H1 (cell line): ENCODE measurements at regions not wholly inside any gene's neighbourhood (a gene's known extent, or its start where the extent isn't known, plus 50 kb on each side); places are given as distances from the start of the nearest gene placed in this dataset.

Experiments used
- CTCF ChIA-PET: fragments of 300-600 bp; sonication (Branson Sonifier 250); formaldehyde crosslinking; loops from one replicate; lab custom pipeline; 2021; ENCODE audit not compliant: partially characterized antibody; lab: Charles Lee
- POLR2A ChIA-PET: fragments of 300-600 bp; sonication (Branson Sonifier 250); formaldehyde crosslinking; loops from one replicate; lab custom pipeline; 2021; ENCODE audit warnings: inconsistent platforms; ENCODE audit not compliant: partially characterized antibody; lab: Charles Lee
- DNase-seq, 2 experiments: peaks; one replicate each; pipeline versions ENCODE4 v3.0.0 to v3.0.0-alpha.2; 2010 to 2022; ENCODE audit warnings: low spot score in 2 of 2, low read depth in 1 of 2, mixed read lengths in 1 of 2
- FAIRE-seq: peaks from 2 replicates; lab custom pipeline; 2011; peaks lifted over from hg19 to GRCh38; lab: Jason Lieb, UNC
- H2AFZ ChIP-seq: 2 replicates; pipeline ENCODE4 v1.8.1; 2012; ENCODE audit warnings: low read length, inconsistent platforms
- H2AK5ac ChIP-seq: 2 replicates; pipeline ENCODE4 v1.6.1; 2013; ENCODE audit warnings: low read depth, low read length
- H2BK120ac ChIP-seq: replicated peaks from 2 replicates; pipeline ENCODE3; 2013; ENCODE audit warnings: low read depth, low read length, inconsistent platforms
- H2BK12ac ChIP-seq: 2 replicates; pipeline ENCODE4 v1.6.1; 2013; ENCODE audit warnings: low read depth, low read length
- H2BK15ac ChIP-seq: 2 replicates; pipeline ENCODE4 v1.6.1; 2013; ENCODE audit warnings: low read length
- H2BK20ac ChIP-seq: 2 replicates; pipeline ENCODE4 v1.6.1; 2013; ENCODE audit warnings: low read length
- H2BK5ac ChIP-seq: 2 replicates; pipeline ENCODE4 v1.6.1; 2013; ENCODE audit warnings: low read depth, low read length
- H3K14ac ChIP-seq: 2 replicates; pipeline ENCODE4 v1.6.1; 2013; ENCODE audit warnings: inconsistent platforms; ENCODE audit not compliant: insufficient read length
- H3K18ac ChIP-seq: 2 replicates; pipeline ENCODE4 v1.6.1; 2013; ENCODE audit warnings: low read length; ENCODE audit errors: extremely low read depth
- H3K23ac ChIP-seq: 2 replicates; pipeline ENCODE4 v1.6.1; 2013; ENCODE audit warnings: inconsistent platforms; ENCODE audit not compliant: insufficient read length
- H3K23me2 ChIP-seq: 2 replicates; pipeline ENCODE4 v1.6.1; 2013; ENCODE audit warnings: low read depth, low read length
- H3K27ac ChIP-seq: 2 replicates; pipeline ENCODE4 v1.6.1; 2011; ENCODE audit warnings: low read depth, low read length, inconsistent platforms
- H3K27me3 ChIP-seq, 4 experiments: replicated peaks in 1 of 4; 1 replicate in 1 of 4; 2 replicates in 3 of 4; pipeline versions ENCODE4 v1.6.1 to v1.8.1; 2011 to 2013; ENCODE audit warnings: low read length in 3 of 4, mild to moderate bottlenecking in 3 of 4, inconsistent platforms in 2 of 4, mixed read lengths in 2 of 4, moderate library complexity in 1 of 4; ENCODE audit not compliant: control insufficient read depth in 3 of 4, insufficient read depth in 3 of 4; ENCODE audit errors: extremely low read depth in 1 of 4
- H3K36me3 ChIP-seq, 4 experiments: 2 replicates each; pipeline versions ENCODE4 v1.6.1 to v1.8.1; 2011 to 2013; ENCODE audit warnings: mild to moderate bottlenecking in 4 of 4, low read length in 3 of 4, moderate library complexity in 2 of 4, control low read depth in 1 of 4, inconsistent platforms in 1 of 4; ENCODE audit not compliant: insufficient read depth in 4 of 4, control insufficient read depth in 2 of 4
- H3K4ac ChIP-seq: replicated peaks from 2 replicates; pipeline ENCODE3; 2013; ENCODE audit warnings: low read length, low read depth, mixed read lengths, inconsistent platforms; ENCODE audit not compliant: insufficient read length
- H3K4me1 ChIP-seq, 4 experiments: replicated peaks in 1 of 4; 1 replicate in 1 of 4; 2 replicates in 3 of 4; pipeline versions ENCODE4 v1.6.1 to v1.8.1; 2011 to 2013; ENCODE audit warnings: low read length in 3 of 4, inconsistent platforms in 2 of 4, mixed read lengths in 1 of 4; ENCODE audit not compliant: insufficient read depth in 4 of 4, control insufficient read depth in 3 of 4
- H3K4me2 ChIP-seq, 2 experiments: 2 replicates each; pipeline versions ENCODE4 v1.6.1 to v1.8.1; 2011 to 2013; ENCODE audit warnings: low read depth in 2 of 2, low read length in 2 of 2, control low read depth in 1 of 2, inconsistent platforms in 1 of 2, mild to moderate bottlenecking in 1 of 2; ENCODE audit not compliant: insufficient read depth in 1 of 2
- H3K4me3 ChIP-seq, 4 experiments: fragments of 200-600, 300-600 bp in 1 of 4; sonication (generic), shearing (Covaris generic), sonication (Bioruptor Twin) in 1 of 4; 2 replicates each; pipeline versions ENCODE4 v1.5.1 to v1.8.1; 2011 to 2016; ENCODE audit warnings: low read length in 4 of 4, low read depth in 3 of 4, control low read depth in 2 of 4, inconsistent platforms in 2 of 4, mild to moderate bottlenecking in 2 of 4, mixed read lengths in 1 of 4, moderate library complexity in 1 of 4; ENCODE audit not compliant: insufficient read depth in 2 of 4; ENCODE audit errors: extremely low read depth in 1 of 4
- H3K56ac ChIP-seq: replicated peaks from 2 replicates; pipeline ENCODE3; 2013; ENCODE audit warnings: low read depth, mild to moderate bottlenecking, mixed read lengths, low read length, inconsistent platforms; ENCODE audit not compliant: insufficient read length
- H3K79me1 ChIP-seq: 2 replicates; pipeline ENCODE4 v1.6.1; 2013; ENCODE audit warnings: low read depth, low read length, control low read depth
- H3K79me2 ChIP-seq, 2 experiments: 2 replicates each; pipeline versions ENCODE4 v1.6.1 to v1.8.1; 2012 to 2013; ENCODE audit warnings: low read length in 2 of 2, mild to moderate bottlenecking in 2 of 2, inconsistent platforms in 1 of 2; ENCODE audit not compliant: insufficient read depth in 2 of 2, control insufficient read depth in 1 of 2
- H3K9ac ChIP-seq, 4 experiments: replicated peaks in 1 of 4; 1 replicate in 1 of 4; 2 replicates in 3 of 4; pipeline versions ENCODE4 v1.6.1 to v1.8.1; 2011 to 2013; ENCODE audit warnings: low read depth in 3 of 4, low read length in 3 of 4, control low read depth in 2 of 4, mild to moderate bottlenecking in 2 of 4, moderate library complexity in 2 of 4, inconsistent platforms in 1 of 4; ENCODE audit errors: extremely low read depth in 1 of 4
- H3K9me3 ChIP-seq, 2 experiments: 2 replicates each; pipeline versions ENCODE4 v1.6.1 to v1.8.1; 2012 to 2013; ENCODE audit warnings: mild to moderate bottlenecking in 2 of 2, moderate library complexity in 2 of 2, control low read depth in 1 of 2, inconsistent platforms in 1 of 2, low read depth in 1 of 2, low read length in 1 of 2, mixed read lengths in 1 of 2; ENCODE audit not compliant: insufficient read depth in 2 of 2
- H4K20me1 ChIP-seq, 2 experiments: replicated peaks in 1 of 2; 2 replicates each; pipeline versions ENCODE3 to v1.8.1; 2011 to 2013; ENCODE audit warnings: inconsistent platforms in 2 of 2, low read length in 2 of 2, mild to moderate bottlenecking in 1 of 2; ENCODE audit not compliant: insufficient read depth in 2 of 2, control insufficient read depth in 1 of 2
- H4K5ac ChIP-seq: 2 replicates; pipeline ENCODE4 v1.6.1; 2013; ENCODE audit warnings: low read length, low read depth, mixed read lengths, inconsistent platforms; ENCODE audit not compliant: insufficient read length
- H4K8ac ChIP-seq: 2 replicates; pipeline ENCODE4 v1.8.0; 2013; ENCODE audit warnings: mild to moderate bottlenecking, moderate library complexity, low read length, inconsistent platforms; ENCODE audit not compliant: insufficient read depth; ENCODE audit errors: extremely low read depth
- H4K91ac ChIP-seq: replicated peaks from 2 replicates; pipeline ENCODE3; 2013; ENCODE audit warnings: low read length, mixed read lengths, inconsistent platforms; ENCODE audit not compliant: insufficient read length
- ASH2L ChIP-seq: fragments of 200-600, 300-600 bp; sonication (generic); IDR thresholded peaks from one replicate; pipeline ENCODE4 v1.7.1; 2017; ENCODE audit warnings: low read length
- EZH2 ChIP-seq: fragments of 200-600 bp; sonication (generic); IDR thresholded peaks from 2 replicates; pipeline ENCODE4 v1.7.1; 2012; ENCODE audit warnings: low read depth, mild to moderate bottlenecking, moderate library complexity, low read length, inconsistent platforms; ENCODE audit not compliant: severe bottlenecking
- JUND ChIP-seq: IDR thresholded peaks from 2 replicates; pipeline ENCODE4 v1.6.1; 2011; ENCODE audit warnings: mild to moderate bottlenecking, improper control_type of control experiment, low read length
- NRF1 ChIP-seq: IDR thresholded peaks from 2 replicates; pipeline ENCODE4 v1.6.1; 2011; ENCODE audit warnings: mild to moderate bottlenecking, low read depth, low read length, improper control_type of control experiment
- RFX5 ChIP-seq: IDR thresholded peaks from 2 replicates; pipeline ENCODE4 v1.6.1; 2011; ENCODE audit warnings: low read depth, low read length, improper control_type of control experiment, borderline replicate concordance
- RNF2 ChIP-seq: fragments of 200-900, 300-1000 bp; sonication (generic); IDR thresholded peaks from 2 replicates; pipeline ENCODE4 v1.7.1; 2016; ENCODE audit warnings: borderline replicate concordance, low read depth, mild to moderate bottlenecking, antibody characterized with exemption, low read length; ENCODE audit not compliant: poor library complexity, severe bottlenecking; ENCODE audit errors: missing control alignments
- SP2 ChIP-seq: IDR thresholded peaks from 2 replicates; pipeline ENCODE4 v1.6.1; 2012; ENCODE audit warnings: mild to moderate bottlenecking, low read length, inconsistent platforms
- SP4 ChIP-seq: IDR thresholded peaks from 2 replicates; pipeline ENCODE4 v1.6.1; 2012; ENCODE audit warnings: low read length, inconsistent platforms
- SRF ChIP-seq: IDR thresholded peaks from 2 replicates; pipeline ENCODE4 v1.6.1; 2011; ENCODE audit warnings: mild to moderate bottlenecking, low read depth, low read length, moderate library complexity
- SUZ12 ChIP-seq: fragments of 200-600 bp; sonication (generic); IDR thresholded peaks from 2 replicates; pipeline ENCODE4 v1.6.1; 2012; ENCODE audit warnings: mild to moderate bottlenecking, inconsistent platforms, low read length, moderate library complexity, mixed read lengths
- TEAD4 ChIP-seq: IDR thresholded peaks from 2 replicates; pipeline ENCODE4 v1.6.1; 2012; ENCODE audit warnings: low read depth, low read length, inconsistent platforms, mixed read lengths
- ZNF274 ChIP-seq: IDR thresholded peaks from 2 replicates; pipeline ENCODE4 v1.7.0; 2012; ENCODE audit warnings: low read length, borderline replicate concordance; ENCODE audit errors: extremely low read depth
- WGBS, 2 experiments: shearing (Covaris generic) in 1 of 2; methylation state at CpG; one replicate each; pipeline versions ENCODE4 v1.1.6 to v1.1.7; 2013 to 2015; ENCODE audit warnings: low lambda C conversion rate in 2 of 2, mixed read lengths in 2 of 2, inconsistent platforms in 1 of 2, low coverage in 1 of 2, missing lambda C conversion rate in 1 of 2; ENCODE audit not compliant: insufficient replicate concordance in 2 of 2, insufficient coverage in 1 of 2, insufficient read length in 1 of 2; ENCODE audit errors: extremely low coverage in 1 of 2, missing lambda C conversion rate in 1 of 2; 5-methylcytosine and 5-hydroxymethylcytosine counted together
- TF ChIP-seq, protein P1 (sequence below), 3 experiments: IDR thresholded peaks; 1 replicate in 2 of 3; 2 replicates in 1 of 3; pipeline versions ENCODE4 v1.5.1 to v1.6.1; 2011; ENCODE audit warnings: low read length in 3 of 3, mild to moderate bottlenecking in 3 of 3, inconsistent platforms in 2 of 3, low read depth in 1 of 3, moderate library complexity in 1 of 3; ENCODE audit not compliant: insufficient read depth in 1 of 3; ENCODE audit errors: control extremely low read depth in 1 of 3

DNA sequence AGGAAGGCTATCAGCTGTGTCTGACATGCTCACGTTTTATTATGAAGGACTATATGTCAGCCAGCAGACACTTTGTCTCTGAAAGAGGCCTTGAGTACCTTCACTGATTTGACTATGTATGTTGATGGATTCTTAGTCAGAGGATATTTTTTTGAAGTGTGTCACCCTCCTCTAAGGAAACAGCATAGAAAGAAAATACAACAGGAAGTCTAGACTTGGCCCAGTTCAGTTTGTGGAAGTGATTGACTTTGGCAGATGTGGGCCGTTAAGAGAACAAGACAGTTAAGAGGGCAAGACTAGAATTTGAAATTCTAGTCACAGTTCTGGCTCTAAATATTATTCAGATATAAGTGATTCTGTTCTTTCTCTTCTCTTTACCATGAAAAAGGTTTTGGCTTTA, 471.5 kb downstream of the CDH8 start:
- Histone ChIP-seq H3K23ac (no peak overlapping the region), H3K4me3 (no peak overlapping the region), H2BK20ac (no peak overlapping the region), H3K36me3 (no peaks in the 10 kb centered on the region), H4K91ac (no peak overlapping the region), H3K4me1 (no peaks in the 10 kb centered on the region), H4K5ac (no peak overlapping the region), H4K20me1 (no peaks in the 10 kb centered on the region), H3K79me1 (no peaks in the 10 kb centered on the region), H3K9ac (no peak overlapping the region), H2BK120ac (no peak overlapping the region), H3K4ac (no peak overlapping the region), H3K23me2 (no peaks in the 10 kb centered on the region), H3K27ac (no peak overlapping the region), H2BK5ac (no peak overlapping the region), H3K4me2 (no peak overlapping the region), H2AK5ac (no peak overlapping the region), H4K8ac (no peak overlapping the region), H2AFZ (no peak overlapping the region), H3K14ac (no peak overlapping the region), H3K27me3 (no peaks in the 10 kb centered on the region), H3K56ac (no peak overlapping the region), H2BK15ac (no peak overlapping the region), H2BK12ac (no peak overlapping the region), H3K18ac (no peak overlapping the region), H3K9me3 (no peaks in the 10 kb centered on the region), H3K79me2 (no peaks in the 10 kb centered on the region)
- DNase-seq (no peak), FAIRE-seq (no peak)
- whole genome bisulfite sequencing, 2 experiments = 83% methylated on average over 2 of the region's 2 CpGs; no CpG with 5 or more reads in 1 of the 2 experiments
- ChIA-PET CTCF (interaction anchor here (1.0 kb wide), 1 partner anchor 10 kb away, joined by 5 read pairs; no protein-coding TSS in a partner anchor), POLR2A (no interaction called here)
- TF ChIP-seq JUND (no peak), SRF (no peak), ASH2L (no peak), NRF1 (no peak), ZNF274 (no peak), TEAD4 (no peak), RFX5 (no peak), RNF2 (no peak), SP2 (no peak), EZH2 (no peak), SUZ12 (no peak), SP4 (no peak)
- TF ChIP-seq, protein P1, sequence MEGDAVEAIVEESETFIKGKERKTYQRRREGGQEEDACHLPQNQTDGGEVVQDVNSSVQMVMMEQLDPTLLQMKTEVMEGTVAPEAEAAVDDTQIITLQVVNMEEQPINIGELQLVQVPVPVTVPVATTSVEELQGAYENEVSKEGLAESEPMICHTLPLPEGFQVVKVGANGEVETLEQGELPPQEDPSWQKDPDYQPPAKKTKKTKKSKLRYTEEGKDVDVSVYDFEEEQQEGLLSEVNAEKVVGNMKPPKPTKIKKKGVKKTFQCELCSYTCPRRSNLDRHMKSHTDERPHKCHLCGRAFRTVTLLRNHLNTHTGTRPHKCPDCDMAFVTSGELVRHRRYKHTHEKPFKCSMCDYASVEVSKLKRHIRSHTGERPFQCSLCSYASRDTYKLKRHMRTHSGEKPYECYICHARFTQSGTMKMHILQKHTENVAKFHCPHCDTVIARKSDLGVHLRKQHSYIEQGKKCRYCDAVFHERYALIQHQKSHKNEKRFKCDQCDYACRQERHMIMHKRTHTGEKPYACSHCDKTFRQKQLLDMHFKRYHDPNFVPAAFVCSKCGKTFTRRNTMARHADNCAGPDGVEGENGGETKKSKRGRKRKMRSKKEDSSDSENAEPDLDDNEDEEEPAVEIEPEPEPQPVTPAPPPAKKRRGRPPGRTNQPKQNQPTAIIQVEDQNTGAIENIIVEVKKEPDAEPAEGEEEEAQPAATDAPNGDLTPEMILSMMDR (IDR thresholded peaks at IDR 0.05; ENCODE audit: control extremely low read depth in 1 of 3, insufficient read depth in 1 of 3, low read depth in 1 of 3, low read length in 3 of 3) = no peak
